ENCODE measurements at regions not wholly inside any gene's neighbourhood (a gene's known extent, or its start where the extent isn't known, plus 50 kb on each side); places are given as distances from the start of the nearest gene placed in this dataset.

DNA sequence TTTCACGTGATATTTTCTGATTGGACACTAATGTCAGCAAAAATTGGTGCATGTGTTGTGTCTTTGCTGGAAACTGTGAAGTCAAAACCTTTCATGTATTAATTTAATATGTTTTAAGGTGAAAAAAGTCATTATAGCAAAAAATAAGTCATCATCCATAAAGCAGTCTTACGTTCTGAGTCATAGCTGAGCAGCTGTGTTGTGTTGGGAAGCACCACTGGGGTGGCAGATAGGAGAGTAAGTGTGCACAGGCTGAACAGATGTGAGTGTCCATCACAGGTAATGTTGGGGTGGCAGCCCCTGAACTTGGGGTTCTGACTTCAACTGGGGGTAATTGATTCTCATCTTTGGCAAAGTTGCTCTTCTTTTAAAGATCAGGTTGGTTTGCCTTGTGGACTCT is 156.8 kb downstream of the NXNL2 start:
- intact Hi-C loops (cut with DNase I; ENCODE audit: low total_unique reads) (no loop called here), in situ Hi-C loops (cut with MboI; ENCODE audit: low pct_ligation_motif_present in 1 of 4, low pct_unique_long_range_greater_than_20kb in 1 of 4, low sequenced_read_pairs in 3 of 4) (no loop called here)
- TF ChIP-seq POLR2AphosphoS5 (IDR thresholded peaks at IDR 0.05) (no peak), POLR2A (IDR thresholded peaks at IDR 0.05) (no peak), EP300 (IDR thresholded peaks at IDR 0.05; ENCODE audit: low read depth) (no peak)
- TF ChIP-seq, protein P1, sequence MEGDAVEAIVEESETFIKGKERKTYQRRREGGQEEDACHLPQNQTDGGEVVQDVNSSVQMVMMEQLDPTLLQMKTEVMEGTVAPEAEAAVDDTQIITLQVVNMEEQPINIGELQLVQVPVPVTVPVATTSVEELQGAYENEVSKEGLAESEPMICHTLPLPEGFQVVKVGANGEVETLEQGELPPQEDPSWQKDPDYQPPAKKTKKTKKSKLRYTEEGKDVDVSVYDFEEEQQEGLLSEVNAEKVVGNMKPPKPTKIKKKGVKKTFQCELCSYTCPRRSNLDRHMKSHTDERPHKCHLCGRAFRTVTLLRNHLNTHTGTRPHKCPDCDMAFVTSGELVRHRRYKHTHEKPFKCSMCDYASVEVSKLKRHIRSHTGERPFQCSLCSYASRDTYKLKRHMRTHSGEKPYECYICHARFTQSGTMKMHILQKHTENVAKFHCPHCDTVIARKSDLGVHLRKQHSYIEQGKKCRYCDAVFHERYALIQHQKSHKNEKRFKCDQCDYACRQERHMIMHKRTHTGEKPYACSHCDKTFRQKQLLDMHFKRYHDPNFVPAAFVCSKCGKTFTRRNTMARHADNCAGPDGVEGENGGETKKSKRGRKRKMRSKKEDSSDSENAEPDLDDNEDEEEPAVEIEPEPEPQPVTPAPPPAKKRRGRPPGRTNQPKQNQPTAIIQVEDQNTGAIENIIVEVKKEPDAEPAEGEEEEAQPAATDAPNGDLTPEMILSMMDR (IDR thresholded peaks at IDR 0.05): no peak
- Histone ChIP-seq H3K4me3 (no peak overlapping the region), H3K27me3 (no peaks in the 10 kb centered on the region), H3K9me3 (no peaks in the 10 kb centered on the region), H3K4me1 (no peaks in the 10 kb centered on the region), H3K27ac (no peak overlapping the region), H3K36me3 (no peaks in the 10 kb centered on the region)
- no peak for DNase-seq
- WGBS, 2 donors (ENCODE audit: low coverage in 1 of 2): 72 to 87% methylated on average over 2 of the region's 2 CpGs

DNA sequence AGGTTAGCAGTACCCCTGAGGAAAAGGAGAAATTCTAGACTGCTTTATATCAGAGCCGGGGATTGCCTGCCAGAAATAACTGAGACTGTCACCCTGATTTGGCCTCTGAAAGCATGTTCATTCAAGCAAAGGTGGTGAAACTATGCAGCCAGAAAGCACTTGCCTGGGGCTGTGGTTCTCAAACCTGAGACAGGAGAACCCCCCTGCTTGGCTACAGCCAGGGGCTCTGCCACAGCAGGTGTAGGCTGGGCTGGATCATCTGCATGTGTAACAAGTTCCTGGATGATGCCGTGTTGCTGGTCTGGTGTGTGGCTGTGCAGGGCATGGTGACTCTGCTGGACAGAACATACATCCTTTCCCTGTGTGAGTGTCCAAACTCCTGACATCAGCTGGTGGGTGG is 157.8 kb downstream of the NXNL2 start:
- no peak overlapping the region for H3K27ac ChIP-seq
- no peaks in the 10 kb centered on the region for H3K9me3 ChIP-seq
- no peaks in the 10 kb centered on the region for H3K4me1 ChIP-seq
- TF ChIP-seq POLR2A (IDR thresholded peaks at IDR 0.05) (no peak), EP300 (IDR thresholded peaks at IDR 0.05; ENCODE audit: low read depth) (no peak), POLR2AphosphoS5 (IDR thresholded peaks at IDR 0.05) (no peak)
- TF ChIP-seq, protein P1 (IDR thresholded peaks at IDR 0.05): no peak
- no peak for DNase-seq
- in situ Hi-C loops (cut with MboI; ENCODE audit: low pct_ligation_motif_present in 1 of 4, low pct_unique_long_range_greater_than_20kb in 1 of 4, low sequenced_read_pairs in 3 of 4) (no loop called here), intact Hi-C loops (cut with DNase I; ENCODE audit: low total_unique reads) (no loop called here)
- no peaks in the 10 kb centered on the region for H3K36me3 ChIP-seq
- WGBS, 2 donors (ENCODE audit: low coverage in 1 of 2): 95 to 100% methylated on average over 1 to 2 of the region's 2 CpGs
- H3K27me3 ChIP-seq: no peaks in the 10 kb centered on the region
- no peak overlapping the region for H3K4me3 ChIP-seq

DNA sequence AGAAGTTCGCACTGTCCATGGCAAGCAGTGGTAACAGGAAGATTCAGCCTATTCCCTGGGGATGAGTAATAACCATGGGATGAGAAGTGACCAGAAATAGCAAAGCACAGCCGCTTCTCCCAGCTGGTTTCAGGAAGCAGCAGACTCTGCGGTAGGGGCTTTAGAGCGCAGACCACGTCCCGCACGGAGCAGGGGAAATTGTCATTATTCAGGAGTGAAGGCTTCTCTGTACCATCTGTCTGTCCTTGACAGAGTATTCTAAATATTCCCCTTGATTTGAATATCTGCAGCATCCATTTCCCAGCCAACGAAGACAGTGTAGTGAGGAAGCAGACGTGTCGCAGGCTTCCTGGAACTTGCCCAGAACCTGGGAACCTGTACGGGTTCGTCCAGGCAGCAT is 159.6 kb downstream of the NXNL2 start:
- Histone ChIP-seq H3K9me3 (no peaks in the 10 kb centered on the region), H3K27ac (no peak overlapping the region), H3K4me1 (no peaks in the 10 kb centered on the region), H3K4me3 (no peak overlapping the region), H3K27me3 (no peaks in the 10 kb centered on the region), H3K36me3 (no peaks in the 10 kb centered on the region)
- no peak for DNase-seq
- intact Hi-C loops (cut with DNase I; ENCODE audit: low total_unique reads) (no loop called here), in situ Hi-C loops (cut with MboI; ENCODE audit: low pct_ligation_motif_present in 1 of 4, low pct_unique_long_range_greater_than_20kb in 1 of 4, low sequenced_read_pairs in 3 of 4) (no loop called here)
- 60 to 68% methylated on average over 1 to 12 of the region's 12 CpGs for WGBS, 2 donors (ENCODE audit: low coverage in 1 of 2)
- TF ChIP-seq, protein P1 (IDR thresholded peaks at IDR 0.05): no peak
- TF ChIP-seq POLR2A (IDR thresholded peaks at IDR 0.05) (no peak), POLR2AphosphoS5 (IDR thresholded peaks at IDR 0.05) (no peak), EP300 (IDR thresholded peaks at IDR 0.05; ENCODE audit: low read depth) (no peak)

DNA sequence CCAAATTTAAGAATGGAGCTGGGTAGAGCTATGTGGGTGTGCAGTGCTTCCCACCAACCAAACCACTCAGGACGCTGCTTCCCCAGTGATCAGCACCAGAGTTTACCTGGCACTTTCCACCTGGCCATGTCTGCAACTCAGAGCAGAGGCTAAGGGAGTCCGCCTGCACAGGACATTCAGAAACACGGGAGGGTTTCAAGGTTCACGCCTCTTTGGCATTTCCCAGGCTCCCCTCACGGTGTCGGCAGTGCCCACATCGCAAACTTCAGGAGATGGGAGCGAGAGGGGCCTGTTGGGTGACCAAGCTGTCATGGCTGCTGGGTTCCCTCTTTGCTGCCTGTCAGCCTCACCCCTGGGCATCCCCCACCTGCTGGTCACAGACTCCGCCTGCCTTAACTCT is 161.5 kb downstream of the NXNL2 start:
- H3K27me3 ChIP-seq: no peaks in the 10 kb centered on the region
- intact Hi-C loops (cut with DNase I; ENCODE audit: low total_unique reads): no loop called here
- 80 to 91% methylated on average over 1 to 9 of the region's 9 CpGs for WGBS, 2 donors (ENCODE audit: low coverage in 1 of 2)
- no peak for DNase-seq
- no peaks in the 10 kb centered on the region for H3K4me1 ChIP-seq
- no peak overlapping the region for H3K4me3 ChIP-seq
- in situ Hi-C loops (cut with MboI; ENCODE audit: low pct_ligation_motif_present in 1 of 4, low pct_unique_long_range_greater_than_20kb in 1 of 4, low sequenced_read_pairs in 3 of 4): no loop called here
- no peaks in the 10 kb centered on the region for H3K36me3 ChIP-seq
- H3K9me3 ChIP-seq: no peaks in the 10 kb centered on the region
- no peak for TF ChIP-seq EP300 (IDR thresholded peaks at IDR 0.05; ENCODE audit: low read depth)
- no peak for TF ChIP-seq POLR2AphosphoS5 (IDR thresholded peaks at IDR 0.05)
- no peak for TF ChIP-seq POLR2A (IDR thresholded peaks at IDR 0.05)
- TF ChIP-seq, protein P1 (IDR thresholded peaks at IDR 0.05): no peak
- no peak overlapping the region for H3K27ac ChIP-seq

All from transverse colon (tissue), 4 donors.